SU-DHL-6 (cell line): ENCODE measurements at regions not wholly inside any gene's neighbourhood (a gene's known extent, or its start where the extent isn't known, plus 50 kb on each side); places are given as distances from the start of the nearest gene placed in this dataset.

Source experiments
- EZH2phosphoT487 ChIP-seq: fragments of 200-600 bp; sonication (generic), shearing (Covaris generic); conservative IDR thresholded peaks from 2 replicates; pipeline ENCODE4 v1.6.1; 2018; ENCODE audit warnings: mild to moderate bottlenecking, antibody characterized with exemption, low read length, moderate library complexity, mixed read lengths
- TF ChIP-seq, protein P1 (sequence below): fragments of 200-600 bp; sonication (generic); IDR thresholded peaks from one replicate; pipeline ENCODE4 v1.5.1; 2017; ENCODE audit warnings: antibody characterized with exemption, mild to moderate bottlenecking, low read length, moderate library complexity; ENCODE audit not compliant: insufficient read depth, poor library complexity, severe bottlenecking

DNA sequence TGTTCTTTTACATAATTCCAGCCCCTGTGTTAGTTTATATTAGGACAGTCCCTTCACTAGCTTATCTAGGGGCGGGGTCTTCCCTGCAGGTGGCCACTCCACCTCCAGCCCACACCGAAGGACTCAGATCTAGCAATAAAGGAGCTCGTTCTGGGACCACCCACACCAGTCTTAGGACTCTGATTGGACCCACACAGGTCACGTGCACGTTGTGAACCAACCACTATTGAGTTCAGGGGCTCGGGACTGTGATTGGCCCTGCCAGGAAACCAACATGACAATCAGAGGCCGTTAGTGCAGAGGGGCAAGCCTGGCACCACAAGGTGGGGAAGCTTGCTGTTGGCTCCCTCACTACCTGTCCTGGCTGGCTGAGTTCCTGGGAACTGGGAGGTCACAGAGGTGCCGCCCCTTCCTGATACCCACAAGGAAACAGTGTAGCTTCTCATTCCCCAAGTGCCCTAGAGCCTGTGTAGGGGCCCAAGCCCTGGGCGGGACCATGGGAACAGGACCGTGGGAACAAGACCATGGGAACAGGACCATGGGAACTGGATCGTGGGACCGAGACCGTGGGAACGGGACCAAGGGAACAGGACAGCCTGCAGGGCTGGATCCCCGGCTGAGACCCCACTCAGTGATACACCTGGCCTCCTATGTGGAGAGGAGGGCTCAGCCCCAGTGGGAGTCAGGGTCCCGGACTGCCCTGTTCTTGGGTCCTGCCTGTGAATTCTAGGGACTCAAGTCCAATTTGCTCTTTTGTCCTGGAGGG lies 297.8 kb downstream of the ADGRD1 start:
- TF ChIP-seq EZH2phosphoT487, result no peak
- TF ChIP-seq, protein P1, sequence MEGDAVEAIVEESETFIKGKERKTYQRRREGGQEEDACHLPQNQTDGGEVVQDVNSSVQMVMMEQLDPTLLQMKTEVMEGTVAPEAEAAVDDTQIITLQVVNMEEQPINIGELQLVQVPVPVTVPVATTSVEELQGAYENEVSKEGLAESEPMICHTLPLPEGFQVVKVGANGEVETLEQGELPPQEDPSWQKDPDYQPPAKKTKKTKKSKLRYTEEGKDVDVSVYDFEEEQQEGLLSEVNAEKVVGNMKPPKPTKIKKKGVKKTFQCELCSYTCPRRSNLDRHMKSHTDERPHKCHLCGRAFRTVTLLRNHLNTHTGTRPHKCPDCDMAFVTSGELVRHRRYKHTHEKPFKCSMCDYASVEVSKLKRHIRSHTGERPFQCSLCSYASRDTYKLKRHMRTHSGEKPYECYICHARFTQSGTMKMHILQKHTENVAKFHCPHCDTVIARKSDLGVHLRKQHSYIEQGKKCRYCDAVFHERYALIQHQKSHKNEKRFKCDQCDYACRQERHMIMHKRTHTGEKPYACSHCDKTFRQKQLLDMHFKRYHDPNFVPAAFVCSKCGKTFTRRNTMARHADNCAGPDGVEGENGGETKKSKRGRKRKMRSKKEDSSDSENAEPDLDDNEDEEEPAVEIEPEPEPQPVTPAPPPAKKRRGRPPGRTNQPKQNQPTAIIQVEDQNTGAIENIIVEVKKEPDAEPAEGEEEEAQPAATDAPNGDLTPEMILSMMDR, result no peak
